ENCODE measurements at regions not wholly inside any gene's neighbourhood (a gene's known extent, or its start where the extent isn't known, plus 50 kb on each side); places are given as distances from the start of the nearest gene placed in this dataset.
"Not testable (repeated sequence)": the region's sequence is repeated elsewhere in the genome, so short reads cannot be mapped to it uniquely, and the experiment has no call there.

GRCh38 chr7:69246758-69247157, 351.5 kb upstream of the AUTS2 start:
- no peak for DNase-seq

GRCh38 chr7:69248382-69248828, 349.9 kb upstream of the AUTS2 start:
- DNase-seq: not testable (repeated sequence)

GRCh38 chr7:69250958-69251357, 347.3 kb upstream of the AUTS2 start:
- no peak for DNase-seq

GRCh38 chr7:69254643-69255042, 343.6 kb upstream of the AUTS2 start:
- no peak for DNase-seq

GRCh38 chr7:69256634-69257081, 341.6 kb upstream of the AUTS2 start:
- no peak for DNase-seq

- DNase-seq: no peak
These were observed 340.7 kb upstream of the AUTS2 start for GRCh38 chr7:69257592-69257991.

GRCh38 chr7:69259445-69259844, 338.8 kb upstream of the AUTS2 start:
- no peak for DNase-seq

GRCh38 chr7:69260023-69260422, 338.3 kb upstream of the AUTS2 start:
- DNase-seq: no peak

- DNase-seq: no peak
These were observed 334.7 kb upstream of the AUTS2 start for GRCh38 chr7:69263550-69263949.

GRCh38 chr7:69269806-69270205, 328.5 kb upstream of the AUTS2 start:
- no peak for DNase-seq

GRCh38 chr7:69272101-69272500, 326.2 kb upstream of the AUTS2 start:
- DNase-seq: no peak

- DNase-seq: no peak
These were observed 322.1 kb upstream of the AUTS2 start for GRCh38 chr7:69276011-69276729.

- DNase-seq: no peak
These were observed 320.9 kb upstream of the AUTS2 start for GRCh38 chr7:69277366-69277765.

GRCh38 chr7:69282946-69283345, 315.3 kb upstream of the AUTS2 start:
- DNase-seq: no peak

GRCh38 chr7:69283421-69283820, 314.9 kb upstream of the AUTS2 start:
- no peak for DNase-seq

- DNase-seq: no peak
These were observed 312.4 kb upstream of the AUTS2 start for GRCh38 chr7:69285854-69286253.

- no peak for DNase-seq
These were observed 302.3 kb upstream of the AUTS2 start for GRCh38 chr7:69295977-69296376.

GRCh38 chr7:69301253-69301652, 297.0 kb upstream of the AUTS2 start:
- DNase-seq: no peak

- DNase-seq: no peak
These were observed 288.7 kb upstream of the AUTS2 start for GRCh38 chr7:69309601-69310000.

GRCh38 chr7:69311489-69311888, 286.8 kb upstream of the AUTS2 start:
- DNase-seq: no peak

- DNase-seq: not testable (repeated sequence)
These were observed 284.4 kb upstream of the AUTS2 start for GRCh38 chr7:69313852-69314251.

- no peak for DNase-seq
These were observed 279.5 kb upstream of the AUTS2 start for GRCh38 chr7:69318794-69319193.

- no peak for DNase-seq
These were observed 269.8 kb upstream of the AUTS2 start for GRCh38 chr7:69328516-69328915.

- DNase-seq: no peak
These were observed 263.6 kb upstream of the AUTS2 start for GRCh38 chr7:69334701-69335100.

- no peak for DNase-seq
These were observed 262.9 kb upstream of the AUTS2 start for GRCh38 chr7:69335331-69335730.
